A673 (cell line): ENCODE measurements at regions not wholly inside any gene's neighbourhood (a gene's known extent, or its start where the extent isn't known, plus 50 kb on each side); places are given as distances from the start of the nearest gene placed in this dataset.

Experiments
- BruUV-seq: library from RNA; stranded (reverse); fragments of 400-500 nt; replicated peaks from 2 replicates; lab custom pipeline; 2021; lab: Mats Ljungman, UMichigan
- CTCF ChIA-PET: fragments of 300-600 bp; sonication (Branson Sonifier 250); formaldehyde crosslinking; loops from one replicate; lab custom pipeline; 2022; ENCODE audit warnings: antibody characterized with exemption; lab: Charles Lee
- POLR2A ChIA-PET: fragments of 300-600 bp; sonication (Branson Sonifier 250); formaldehyde crosslinking; loops from one replicate; lab custom pipeline; 2022; ENCODE audit warnings: antibody characterized with exemption; ENCODE audit not compliant: low non-redundant PET; lab: Charles Lee
- DNase-seq: peaks from one replicate; pipeline ENCODE4 v3.0.0-alpha.2; 2015; ENCODE audit warnings: low spot score
- H3K27ac ChIP-seq: fragments of 200-600 bp; sonication (generic); 2 replicates; pipeline ENCODE4 v1.5.1; 2016; ENCODE audit warnings: mixed run types, low read depth, mild to moderate bottlenecking, mixed read lengths, antibody characterized with exemption, low read length; ENCODE audit not compliant: poor library complexity, severe bottlenecking
- H3K27me3 ChIP-seq: fragments of 200-600 bp; sonication (generic); replicated peaks from 2 replicates; pipeline ENCODE4 v1.6.1; 2017; ENCODE audit warnings: mixed run types, low read depth, mild to moderate bottlenecking, mixed read lengths, antibody characterized with exemption, low read length; ENCODE audit not compliant: insufficient read depth, poor library complexity
- H3K36me3 ChIP-seq: fragments of 200-600 bp; sonication (generic); 2 replicates; pipeline ENCODE4 v1.6.1; 2016; ENCODE audit warnings: mixed run types, mild to moderate bottlenecking, mixed read lengths, antibody characterized with exemption, low read length; ENCODE audit not compliant: insufficient read depth, poor library complexity, severe bottlenecking
- H3K4me1 ChIP-seq: fragments of 200-600 bp; sonication (generic); 2 replicates; pipeline ENCODE4 v1.6.1; 2017; ENCODE audit warnings: mixed run types, mild to moderate bottlenecking, mixed read lengths, antibody characterized with exemption, low read length; ENCODE audit not compliant: insufficient read depth, poor library complexity, severe bottlenecking
- H3K4me3 ChIP-seq: fragments of 200-600 bp; sonication (generic); 2 replicates; pipeline ENCODE4 v1.5.1; 2016; ENCODE audit warnings: low read depth, mixed run types, mild to moderate bottlenecking, mixed read lengths, low read length; ENCODE audit not compliant: poor library complexity, severe bottlenecking
- H3K9me3 ChIP-seq: fragments of 200-600 bp; sonication (generic); 2 replicates; pipeline ENCODE4 v1.6.1; 2016; ENCODE audit warnings: mixed run types, low read depth, mild to moderate bottlenecking, mixed read lengths, antibody characterized with exemption, low read length; ENCODE audit not compliant: poor library complexity, severe bottlenecking
- CTCF ChIP-seq: fragments of 300-800, 200-600 bp; sonication (generic); conservative IDR thresholded peaks from 2 replicates; pipeline ENCODE4 v1.5.1; 2017; ENCODE audit warnings: low read depth, mild to moderate bottlenecking, antibody characterized with exemption, low read length, moderate library complexity, mixed read lengths
- EZH2 ChIP-seq: fragments of 200-600 bp; sonication (generic); IDR thresholded peaks from 2 replicates; pipeline ENCODE4 v1.6.1; 2017; ENCODE audit warnings: borderline replicate concordance, low read depth, mild to moderate bottlenecking, mixed read lengths, antibody characterized with exemption, low read length; ENCODE audit not compliant: poor library complexity, severe bottlenecking
- intact Hi-C: fragments of 100-400 bp; cut with micrococcal nuclease; formaldehyde crosslinking; loops from one replicate; pipeline ENCODE4 v1.10.0; 2022; ENCODE audit not compliant: unreplicated experiment

- ChIA-PET CTCF (no interaction called here), POLR2A (no interaction called here)
- no peaks in the 10 kb centered on the region for H3K4me1 ChIP-seq
- no peak overlapping the region for H3K27ac ChIP-seq
- peaks cover 19% of the 10 kb centered on the region for H3K27me3 ChIP-seq
- TF ChIP-seq EZH2 (no peak), CTCF (no peak)
- no peaks in the 10 kb centered on the region for H3K9me3 ChIP-seq
- no peak overlapping the region for H3K4me3 ChIP-seq
- no peaks in the 10 kb centered on the region for H3K36me3 ChIP-seq
- no peak for DNase-seq
- no TSS peak for BruUV-seq
- intact Hi-C loops, result no loop called here
Observed at GRCh38 chr10:118470470-118470869, 125.0 kb downstream of the PRLHR start.

- Histone ChIP-seq H3K27me3 (peaks cover 17% of the 10 kb centered on the region), H3K4me3 (no peak overlapping the region), H3K4me1 (no peaks in the 10 kb centered on the region), H3K36me3 (no peaks in the 10 kb centered on the region), H3K27ac (no peak overlapping the region), H3K9me3 (no peaks in the 10 kb centered on the region)
- no TSS peak for BruUV-seq
- intact Hi-C loops, result no loop called here
- no peak for DNase-seq
- TF ChIP-seq CTCF (no peak), EZH2 (no peak)
- POLR2A ChIA-PET, result no interaction called here
- CTCF ChIA-PET, result no interaction called here
Observed at GRCh38 chr10:118467200-118467599, 125.1 kb upstream of the FAM204A start.

GRCh38 chr10:118465300-118465874, 123.3 kb upstream of the FAM204A start:
- TF ChIP-seq CTCF, result no peak
- TF ChIP-seq EZH2, result no peak
- no TSS peak for BruUV-seq
- POLR2A ChIA-PET, result no interaction called here
- CTCF ChIA-PET, result no interaction called here
- no peaks in the 10 kb centered on the region for H3K9me3 ChIP-seq
- intact Hi-C loops, result no loop called here
- H3K27me3 ChIP-seq, result peaks cover 17% of the 10 kb centered on the region
- H3K27ac ChIP-seq, result no peak overlapping the region
- H3K4me3 ChIP-seq, result no peak overlapping the region
- peak; percentile 25 for DNase-seq
- no peaks in the 10 kb centered on the region for H3K36me3 ChIP-seq
- no peaks in the 10 kb centered on the region for H3K4me1 ChIP-seq
